K562 (cell line): ENCODE measurements at regions not wholly inside any gene's neighbourhood (a gene's known extent, or its start where the extent isn't known, plus 50 kb on each side); places are given as distances from the start of the nearest gene placed in this dataset.

Experiments
- ATAC-seq: fragments of 200-7000 bp; cut with Tn5 transposase; 3 replicates; pipeline ENCODE4 v1.9.1; 2020; ENCODE audit warnings: moderate library complexity
- BruUV-seq: library from RNA; stranded (reverse); fragments of 400-500 nt; replicated peaks from 2 replicates; lab custom pipeline; 2021; lab: Mats Ljungman, UMichigan
- CTCF ChIA-PET: fragments of 300-600 bp; formaldehyde crosslinking; extraction: SDS; loops from one replicate; lab custom pipeline; 2021; ENCODE audit warnings: low intra/inter-chr PET ratio; lab: Yijun Ruan, JAX
- POLR2A ChIA-PET: fragments of 300-600, 350-650 bp; sonication (Branson Sonifier 250); formaldehyde crosslinking; extraction: SDS; loops from one replicate; lab custom pipeline; 2021; ENCODE audit warnings: antibody characterized with exemption, inconsistent platforms; lab: Yijun Ruan, JAX
- DNase-seq, 4 experiments: peaks; one replicate each; pipeline versions ENCODE4 v3.0.0 to v3.0.0-alpha.2; 2011 to 2018; ENCODE audit warnings: low spot score in 3 of 4, mixed read lengths in 3 of 4; ENCODE audit errors: extremely low read depth in 1 of 4
- FAIRE-seq: peaks from 2 replicates; lab custom pipeline; 2011; peaks lifted over from hg19 to GRCh38; lab: Jason Lieb, UNC
- H2AFZ ChIP-seq: 2 replicates; pipeline ENCODE4 v1.6.0; 2011; ENCODE audit warnings: low read depth, low read length, control low read depth, inconsistent platforms
- H3K27ac ChIP-seq: fragments of 200-600 bp; 3 replicates; pipeline ENCODE4 v1.8.0; 2011; ENCODE audit warnings: low read depth, mild to moderate bottlenecking, control low read depth, inconsistent platforms, low read length, moderate library complexity, mixed read lengths; ENCODE audit errors: extremely low read depth
- H3K27me3 ChIP-seq, 2 experiments: fragments of 300-600 bp in 1 of 2; 2 replicates in 1 of 2; 3 replicates in 1 of 2; pipeline versions ENCODE4 v1.6.0 to v1.8.0; 2011; ENCODE audit warnings: inconsistent platforms in 2 of 2, low read length in 2 of 2, mild to moderate bottlenecking in 1 of 2, mixed read lengths in 1 of 2, moderate library complexity in 1 of 2; ENCODE audit not compliant: control insufficient read depth in 2 of 2, insufficient read depth in 2 of 2
- H3K36me3 ChIP-seq: fragments of 300-600 bp; 3 replicates; pipeline ENCODE4 v1.8.0; 2011; ENCODE audit warnings: mild to moderate bottlenecking, low read length, inconsistent platforms; ENCODE audit not compliant: control insufficient read depth, insufficient read depth
- H3K4me1 ChIP-seq, 2 experiments: fragments of 200-600 bp in 1 of 2; replicated peaks in 1 of 2; 2 replicates in 1 of 2; 3 replicates in 1 of 2; pipeline versions ENCODE4 v1.5.1 to v1.8.0; 2011; ENCODE audit warnings: inconsistent platforms in 2 of 2, low read length in 2 of 2, mild to moderate bottlenecking in 1 of 2, mixed read lengths in 1 of 2, moderate library complexity in 1 of 2; ENCODE audit not compliant: control insufficient read depth in 2 of 2, insufficient read depth in 2 of 2
- H3K4me2 ChIP-seq: 2 replicates; pipeline ENCODE4 v1.6.1; 2011; ENCODE audit warnings: low read length, control low read depth, inconsistent platforms, mixed read lengths; ENCODE audit not compliant: insufficient read depth
- H3K4me3 ChIP-seq: fragments of 200-600 bp; sonication (generic), shearing (Covaris generic); 2 replicates; pipeline ENCODE4 v1.5.1; 2016; ENCODE audit warnings: control low read depth, inconsistent platforms
- H3K79me2 ChIP-seq: fragments of 200-600 bp; 3 replicates; pipeline ENCODE4 v1.8.0; 2011; ENCODE audit warnings: low read length, inconsistent platforms; ENCODE audit not compliant: control insufficient read depth, insufficient read depth
- H3K9ac ChIP-seq, 2 experiments: 2 replicates each; pipeline versions ENCODE4 v1.6.0 to v1.6.1; 2011; ENCODE audit warnings: low read depth in 2 of 2, low read length in 2 of 2, control low read depth in 1 of 2, inconsistent platforms in 1 of 2, mild to moderate bottlenecking in 1 of 2, mixed read lengths in 1 of 2; ENCODE audit not compliant: insufficient read depth in 1 of 2
- H3K9me1 ChIP-seq: one replicate; pipeline ENCODE4 v1.6.0; 2011; ENCODE audit warnings: inconsistent platforms, mild to moderate bottlenecking, low read length, moderate library complexity; ENCODE audit not compliant: control insufficient read depth, insufficient read depth
- H3K9me3 ChIP-seq: replicated peaks from 2 replicates; pipeline ENCODE4 v1.5.1; 2011; ENCODE audit warnings: low read depth, low read length, inconsistent platforms; ENCODE audit not compliant: control insufficient read depth, insufficient read depth
- H4K20me1 ChIP-seq: replicated peaks from 2 replicates; pipeline ENCODE4 v1.6.1; 2011; ENCODE audit warnings: low read length, inconsistent platforms, mixed read lengths; ENCODE audit not compliant: control insufficient read depth, insufficient read depth
- BACH1 ChIP-seq: fragments of 200-800 bp; sonication (Bioruptor generic); IDR thresholded peaks from 2 replicates; pipeline ENCODE4 v1.6.1; 2016; ENCODE audit warnings: missing genetic modification characterization, missing compliant biosample characterization
- BRD4 ChIP-seq: fragments of 200-600 bp; sonication (generic); IDR thresholded peaks from 2 replicates; pipeline ENCODE4 v1.6.1; 2017; ENCODE audit warnings: inconsistent platforms
- HCFC1 ChIP-seq: IDR thresholded peaks from 2 replicates; pipeline ENCODE4 v1.6.1; 2012; ENCODE audit warnings: low read depth, low read length, improper control_type of control experiment
- HES1 ChIP-seq: fragments of 450-650 bp; IDR thresholded peaks from 2 replicates; pipeline ENCODE4 v1.6.1; 2016; ENCODE audit warnings: low read depth, mild to moderate bottlenecking, moderate library complexity
- KDM5B ChIP-seq: fragments of 200-600 bp; sonication (generic); IDR thresholded peaks from 2 replicates; pipeline ENCODE4 v1.6.1; 2012; ENCODE audit warnings: low read depth, mild to moderate bottlenecking, moderate library complexity, low read length, control low read depth, inconsistent platforms; ENCODE audit not compliant: insufficient replicate concordance
- POLR2B ChIP-seq: fragments of 450-650 bp; IDR thresholded peaks from 2 replicates; pipeline ENCODE4 v1.6.1; 2018; ENCODE audit warnings: low read depth; ENCODE audit not compliant: partially characterized antibody
- SMAD3 ChIP-seq: fragments of 450-650 bp; formaldehyde crosslinking; conservative IDR thresholded peaks from 2 replicates; pipeline ENCODE4 v1.4.0; 2020; ENCODE audit warnings: mild to moderate bottlenecking
- THAP12 ChIP-seq: fragments of 250-450 bp; sonication (Bioruptor Pico); IDR thresholded peaks from 2 replicates; pipeline ENCODE4 v1.9.0; 2021; ENCODE audit warnings: mild to moderate bottlenecking, inconsistent platforms
- VEZF1 ChIP-seq: fragments of 200-800 bp; sonication (Bioruptor generic); IDR thresholded peaks from 2 replicates; pipeline ENCODE4 v1.6.1; 2017; ENCODE audit warnings: missing genetic modification characterization, missing compliant biosample characterization
- ZNF76 ChIP-seq: fragments of 250-450 bp; sonication (Bioruptor Pico); IDR thresholded peaks from 2 replicates; pipeline ENCODE4 v1.4.0; 2020; ENCODE audit warnings: mild to moderate bottlenecking, moderate library complexity, borderline replicate concordance
- in situ Hi-C: fragments of 300-500 bp; cut with MboI; formaldehyde crosslinking; loops from 4 replicates; pipeline ENCODE4 v1.15.0; 2018; ENCODE audit warnings: inconsistent platforms, mixed read lengths
- intact Hi-C: fragments of 100-400 bp; cut with micrococcal nuclease; formaldehyde crosslinking; loops from 2 replicates; pipeline ENCODE4 v1.14.2; 2022
- TF ChIP-seq, protein P1 (sequence below): fragments of 250-450 bp; sonication (Bioruptor Pico); IDR thresholded peaks from 2 replicates; pipeline ENCODE4 v1.4.0; 2020; ENCODE audit warnings: mild to moderate bottlenecking, moderate library complexity, borderline replicate concordance

DNA sequence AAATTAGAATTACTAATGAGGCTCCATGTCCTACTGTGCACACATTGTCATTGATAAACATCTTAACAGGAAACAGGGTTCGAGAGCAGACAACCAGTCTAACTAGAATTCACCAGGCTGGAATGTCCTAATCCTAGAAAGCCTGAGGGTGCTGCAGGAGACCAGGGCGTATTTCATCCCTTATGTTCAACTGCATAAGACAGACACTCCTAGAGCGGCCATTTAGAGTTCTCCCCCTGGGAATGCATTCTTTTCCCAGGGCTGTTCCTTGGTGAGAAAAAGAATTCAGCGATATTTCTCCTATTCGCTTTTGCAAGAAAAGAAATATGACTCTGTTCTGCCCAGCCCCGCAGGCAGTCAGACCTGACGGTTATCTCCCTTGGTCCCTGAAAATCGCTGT lies 486.0 kb downstream of the REEP3 start (continued):
- TF ChIP-seq SMAD3 (CRISPR knock-in tag) (no peak), BACH1 (no peak)

DNA sequence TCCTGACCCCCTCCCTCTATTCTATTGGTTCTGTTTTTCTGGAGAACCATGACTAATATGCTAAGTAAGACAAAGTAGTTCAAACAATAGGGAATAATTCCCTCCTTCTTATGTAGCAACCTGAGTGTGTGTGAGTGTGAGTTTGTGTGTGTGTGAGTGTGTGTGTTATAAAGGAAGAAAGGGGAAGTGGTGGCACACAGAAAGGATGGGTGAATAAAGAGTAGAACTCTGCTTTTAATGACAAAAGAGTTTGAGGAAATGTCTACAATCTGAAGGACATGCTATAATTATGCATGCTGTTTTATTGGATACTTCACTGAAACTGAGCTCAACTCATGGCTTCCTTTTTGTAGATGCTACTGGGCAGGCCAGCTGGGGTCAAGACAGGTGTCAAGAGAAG lies 489.5 kb downstream of the REEP3 start:
- intact Hi-C loops (no loop called here), in situ Hi-C loops (no loop called here)
- Histone ChIP-seq H4K20me1 (no peaks in the 10 kb centered on the region), H3K9me3 (no peaks in the 10 kb centered on the region), H3K27ac (no peak overlapping the region), H3K9ac (no peak overlapping the region), H3K4me1 (no peaks in the 10 kb centered on the region), H2AFZ (no peak overlapping the region), H3K79me2 (no peaks in the 10 kb centered on the region), H3K36me3 (no peaks in the 10 kb centered on the region)
- ATAC-seq: no peak
- no peak for DNase-seq
- CTCF ChIA-PET: no interaction called here
- no peak for TF ChIP-seq THAP12 (CRISPR knock-in tag)
- TF ChIP-seq ZNF76: no peak
- TF ChIP-seq BRD4: no peak
- TF ChIP-seq HCFC1: no peak
- TF ChIP-seq VEZF1 (CRISPR knock-in tag): no peak
- TF ChIP-seq, protein P1, sequence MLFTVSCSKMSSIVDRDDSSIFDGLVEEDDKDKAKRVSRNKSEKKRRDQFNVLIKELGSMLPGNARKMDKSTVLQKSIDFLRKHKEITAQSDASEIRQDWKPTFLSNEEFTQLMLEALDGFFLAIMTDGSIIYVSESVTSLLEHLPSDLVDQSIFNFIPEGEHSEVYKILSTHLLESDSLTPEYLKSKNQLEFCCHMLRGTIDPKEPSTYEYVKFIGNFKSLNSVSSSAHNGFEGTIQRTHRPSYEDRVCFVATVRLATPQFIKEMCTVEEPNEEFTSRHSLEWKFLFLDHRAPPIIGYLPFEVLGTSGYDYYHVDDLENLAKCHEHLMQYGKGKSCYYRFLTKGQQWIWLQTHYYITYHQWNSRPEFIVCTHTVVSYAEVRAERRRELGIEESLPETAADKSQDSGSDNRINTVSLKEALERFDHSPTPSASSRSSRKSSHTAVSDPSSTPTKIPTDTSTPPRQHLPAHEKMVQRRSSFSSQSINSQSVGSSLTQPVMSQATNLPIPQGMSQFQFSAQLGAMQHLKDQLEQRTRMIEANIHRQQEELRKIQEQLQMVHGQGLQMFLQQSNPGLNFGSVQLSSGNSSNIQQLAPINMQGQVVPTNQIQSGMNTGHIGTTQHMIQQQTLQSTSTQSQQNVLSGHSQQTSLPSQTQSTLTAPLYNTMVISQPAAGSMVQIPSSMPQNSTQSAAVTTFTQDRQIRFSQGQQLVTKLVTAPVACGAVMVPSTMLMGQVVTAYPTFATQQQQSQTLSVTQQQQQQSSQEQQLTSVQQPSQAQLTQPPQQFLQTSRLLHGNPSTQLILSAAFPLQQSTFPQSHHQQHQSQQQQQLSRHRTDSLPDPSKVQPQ: no peak
- no peak for TF ChIP-seq KDM5B
- TF ChIP-seq HES1: no peak
- TF ChIP-seq POLR2B: no peak
- TF ChIP-seq, all 486 proteins: peak for 0
- no peaks in the 10 kb centered on the region for H3K27me3 ChIP-seq
- BruUV-seq: no TSS peak
- no peak for FAIRE-seq
- POLR2A ChIA-PET: no interaction called here
- no peaks in the 10 kb centered on the region for H3K9me1 ChIP-seq
- no peak overlapping the region for H3K4me3 ChIP-seq
- H3K4me2 ChIP-seq: no peak overlapping the region
